Brain microvascular endothelial cell (primary cell): ENCODE measurements at regions not wholly inside any gene's neighbourhood (a gene's known extent, or its start where the extent isn't known, plus 50 kb on each side); places are given as distances from the start of the nearest gene placed in this dataset.

Experiments used
- DNase-seq: peaks from one replicate; pipeline ENCODE4 v3.0.0-alpha.2; 2020
- H3K27ac ChIP-seq: fragments of 250-450 bp; sonication (Bioruptor Pico); 2 replicates; pipeline ENCODE4 v1.5.1; 2020; ENCODE audit warnings: mild to moderate bottlenecking, moderate library complexity
- H3K27me3 ChIP-seq: fragments of 250-450 bp; sonication (Bioruptor Pico); replicated peaks from 2 replicates; pipeline ENCODE4 v1.5.1; 2020; ENCODE audit warnings: mild to moderate bottlenecking
- H3K36me3 ChIP-seq: fragments of 250-450 bp; sonication (Bioruptor Pico); replicated peaks from 2 replicates; pipeline ENCODE4 v1.5.1; 2020; ENCODE audit warnings: mild to moderate bottlenecking
- H3K4me3 ChIP-seq: 2 replicates; pipeline ENCODE4 v1.5.1; 2011; ENCODE audit warnings: low read depth, mild to moderate bottlenecking, control low read depth, low read length, moderate library complexity
- CTCF ChIP-seq: IDR thresholded peaks from 2 replicates; pipeline ENCODE4 v1.5.1; 2011; ENCODE audit warnings: low read depth, mild to moderate bottlenecking, moderate library complexity, low read length, control low read depth, inconsistent platforms; ENCODE audit errors: missing control alignments
- in situ Hi-C: cut with HindIII; loops from 2 replicates; pipeline ENCODE4 v1.10.0; 2017; ENCODE audit warnings: low sequenced_read_pairs, low pct_ligation_motif_present

- no peak overlapping the region for H3K4me3 ChIP-seq
- no peaks in the 10 kb centered on the region for H3K27me3 ChIP-seq
- no peaks in the 10 kb centered on the region for H3K36me3 ChIP-seq
- H3K27ac ChIP-seq = no peak overlapping the region
- no peak for TF ChIP-seq CTCF
- no peak for DNase-seq
- in situ Hi-C loops = no loop called here
Observed at GRCh38 chr13:64273780-64274179, 2858.1 kb upstream of the PCDH20 start.

- in situ Hi-C loops = no loop called here
- TF ChIP-seq CTCF = no peak
Observed at GRCh38 chr13:64272681-64273080, 2857.0 kb upstream of the PCDH20 start.

GRCh38 chr13:64266024-64266423 is 2850.4 kb upstream of the PCDH20 start:
- DNase-seq = no peak
- in situ Hi-C loops = no loop called here
- H3K27me3 ChIP-seq = no peaks in the 10 kb centered on the region
- no peaks in the 10 kb centered on the region for H3K36me3 ChIP-seq
- H3K4me3 ChIP-seq = no peak overlapping the region
- TF ChIP-seq CTCF = no peak
- H3K27ac ChIP-seq = no peak overlapping the region

More at GRCh38 chr13:64272681-64273080, 2857.0 kb upstream of the PCDH20 start:
- no peaks in the 10 kb centered on the region for H3K36me3 ChIP-seq
- no peak overlapping the region for H3K4me3 ChIP-seq
- no peaks in the 10 kb centered on the region for H3K27me3 ChIP-seq
- H3K27ac ChIP-seq = no peak overlapping the region
- DNase-seq = no peak

- TF ChIP-seq CTCF = no peak
- H3K27me3 ChIP-seq = no peaks in the 10 kb centered on the region
- H3K4me3 ChIP-seq = no peak overlapping the region
- no peak overlapping the region for H3K27ac ChIP-seq
- in situ Hi-C loops = no loop called here
- DNase-seq = no peak
- H3K36me3 ChIP-seq = no peaks in the 10 kb centered on the region
Observed at GRCh38 chr13:64263285-64263684, 2847.6 kb upstream of the PCDH20 start.

- H3K27me3 ChIP-seq = no peaks in the 10 kb centered on the region
- no peak overlapping the region for H3K27ac ChIP-seq
- H3K4me3 ChIP-seq = no peak overlapping the region
- no peaks in the 10 kb centered on the region for H3K36me3 ChIP-seq
- in situ Hi-C loops = no loop called here
- no peak for DNase-seq
- no peak for TF ChIP-seq CTCF
Observed at GRCh38 chr13:64256751-64257150, 2841.1 kb upstream of the PCDH20 start.

- TF ChIP-seq CTCF = no peak
- Histone ChIP-seq H3K27me3 (no peaks in the 10 kb centered on the region), H3K36me3 (no peaks in the 10 kb centered on the region), H3K27ac (no peak overlapping the region), H3K4me3 (no peak overlapping the region)
- no peak for DNase-seq
- in situ Hi-C loops = no loop called here
Observed at GRCh38 chr13:64255988-64256387, 2840.3 kb upstream of the PCDH20 start.
